OCI-LY3 (cell line): ENCODE measurements at regions not wholly inside any gene's neighbourhood (a gene's known extent, or its start where the extent isn't known, plus 50 kb on each side); places are given as distances from the start of the nearest gene placed in this dataset.

Experiments
- H2AFZ ChIP-seq: fragments of 200-600, 300-600 bp; shearing (Covaris generic); 2 replicates; pipeline ENCODE4 v1.6.0; 2014; ENCODE audit warnings: antibody characterized with exemption, low read depth, low read length
- H3K27ac ChIP-seq: fragments of 200-600, 300-600 bp; sonication (generic); 2 replicates; pipeline ENCODE4 v1.5.1; 2014; ENCODE audit warnings: mild to moderate bottlenecking, low read length, moderate library complexity, mixed read lengths
- H3K27me3 ChIP-seq: fragments of 200-600, 300-600 bp; sonication (generic); 2 replicates; pipeline ENCODE4 v1.6.1; 2014; ENCODE audit warnings: low read depth, low read length, mixed read lengths
- H3K36me3 ChIP-seq: fragments of 200-600, 300-600 bp; sonication (generic); replicated peaks from 2 replicates; pipeline ENCODE3; 2014; ENCODE audit warnings: low read depth, low read length, mixed read lengths
- H3K4me1 ChIP-seq: fragments of 300-600, 200-600 bp; sonication (generic); 2 replicates; pipeline ENCODE4 v1.6.1; 2014; ENCODE audit warnings: low read length, mixed read lengths
- H3K4me2 ChIP-seq: fragments of 200-600, 300-600 bp; sonication (generic); 2 replicates; pipeline ENCODE4 v1.6.1; 2014; ENCODE audit warnings: low read length, mixed read lengths
- H3K4me3 ChIP-seq: fragments of 300-600, 200-600 bp; sonication (generic); 2 replicates; pipeline ENCODE4 v1.5.1; 2014; ENCODE audit warnings: antibody characterized with exemption, mild to moderate bottlenecking, low read length, moderate library complexity
- H3K79me2 ChIP-seq: fragments of 300-600, 200-600 bp; shearing (Covaris generic); 2 replicates; pipeline ENCODE4 v1.6.1; 2014; ENCODE audit warnings: mild to moderate bottlenecking, low read length, mixed read lengths
- H3K9ac ChIP-seq: fragments of 300-600, 200-600 bp; shearing (Covaris generic); 2 replicates; pipeline ENCODE4 v1.6.0; 2014; ENCODE audit warnings: mild to moderate bottlenecking, low read length, moderate library complexity
- H3K9me3 ChIP-seq: fragments of 200-600, 300-600 bp; shearing (Covaris generic); 2 replicates; pipeline ENCODE4 v1.6.1; 2014; ENCODE audit warnings: low read length, mixed read lengths; ENCODE audit not compliant: insufficient read depth
- H4K20me1 ChIP-seq: fragments of 200-600, 300-600 bp; sonication (generic); 2 replicates; pipeline ENCODE4 v1.6.1; 2016; ENCODE audit warnings: low read length, mixed read lengths; ENCODE audit not compliant: insufficient read depth
- EZH2phosphoT487 ChIP-seq: fragments of 200-600 bp; shearing (Covaris generic); IDR thresholded peaks from 2 replicates; pipeline ENCODE4 v1.6.1; 2018; ENCODE audit warnings: antibody characterized with exemption, mixed run types, low read depth
- TF ChIP-seq, protein P1 (sequence below): fragments of 200-600, 300-600 bp; sonication (generic); IDR thresholded peaks from 2 replicates; pipeline ENCODE4 v1.5.1; 2014; ENCODE audit warnings: antibody characterized with exemption, low read length, low read depth

DNA sequence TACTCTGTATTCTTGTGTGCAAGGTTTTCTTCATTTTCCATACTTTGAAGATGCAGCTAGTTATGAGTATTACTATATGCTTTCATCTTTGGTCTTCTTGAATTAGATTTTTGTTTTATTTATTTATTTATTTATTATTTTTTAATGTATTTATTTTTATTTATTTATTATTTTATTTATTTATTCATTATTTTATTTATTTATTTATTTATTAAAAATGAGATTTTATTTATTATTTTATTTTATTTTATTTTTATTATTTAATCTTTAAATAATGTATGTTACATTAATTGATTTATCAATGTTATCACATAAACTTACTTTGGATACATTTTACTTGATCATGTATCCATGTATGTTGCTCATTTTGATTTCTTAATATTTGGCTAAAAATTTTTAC lies 132.3 kb upstream of the GALNT13 start:
- no peaks in the 10 kb centered on the region for H3K27me3 ChIP-seq
- no peaks in the 10 kb centered on the region for H3K4me1 ChIP-seq
- no peaks in the 10 kb centered on the region for H3K9me3 ChIP-seq
- H3K27ac ChIP-seq = no peak overlapping the region
- no peaks in the 10 kb centered on the region for H4K20me1 ChIP-seq
- H3K79me2 ChIP-seq = no peaks in the 10 kb centered on the region
- no peaks in the 10 kb centered on the region for H3K36me3 ChIP-seq
- no peak overlapping the region for H3K4me2 ChIP-seq
- H3K9ac ChIP-seq = no peak overlapping the region
- TF ChIP-seq EZH2phosphoT487 = no peak
- TF ChIP-seq, protein P1, sequence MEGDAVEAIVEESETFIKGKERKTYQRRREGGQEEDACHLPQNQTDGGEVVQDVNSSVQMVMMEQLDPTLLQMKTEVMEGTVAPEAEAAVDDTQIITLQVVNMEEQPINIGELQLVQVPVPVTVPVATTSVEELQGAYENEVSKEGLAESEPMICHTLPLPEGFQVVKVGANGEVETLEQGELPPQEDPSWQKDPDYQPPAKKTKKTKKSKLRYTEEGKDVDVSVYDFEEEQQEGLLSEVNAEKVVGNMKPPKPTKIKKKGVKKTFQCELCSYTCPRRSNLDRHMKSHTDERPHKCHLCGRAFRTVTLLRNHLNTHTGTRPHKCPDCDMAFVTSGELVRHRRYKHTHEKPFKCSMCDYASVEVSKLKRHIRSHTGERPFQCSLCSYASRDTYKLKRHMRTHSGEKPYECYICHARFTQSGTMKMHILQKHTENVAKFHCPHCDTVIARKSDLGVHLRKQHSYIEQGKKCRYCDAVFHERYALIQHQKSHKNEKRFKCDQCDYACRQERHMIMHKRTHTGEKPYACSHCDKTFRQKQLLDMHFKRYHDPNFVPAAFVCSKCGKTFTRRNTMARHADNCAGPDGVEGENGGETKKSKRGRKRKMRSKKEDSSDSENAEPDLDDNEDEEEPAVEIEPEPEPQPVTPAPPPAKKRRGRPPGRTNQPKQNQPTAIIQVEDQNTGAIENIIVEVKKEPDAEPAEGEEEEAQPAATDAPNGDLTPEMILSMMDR = no peak
- H2AFZ ChIP-seq = no peak overlapping the region
- no peak overlapping the region for H3K4me3 ChIP-seq

- Histone ChIP-seq H4K20me1 (no peaks in the 10 kb centered on the region), H3K36me3 (no peaks in the 10 kb centered on the region), H3K79me2 (no peaks in the 10 kb centered on the region), H3K27ac (no peak overlapping the region), H3K4me3 (no peak overlapping the region), H2AFZ (no peak overlapping the region), H3K9me3 (peaks cover 6% of the 10 kb centered on the region; the same call in 1 of the 2 replicates), H3K9ac (no peak overlapping the region), H3K27me3 (no peaks in the 10 kb centered on the region), H3K4me2 (no peak overlapping the region), H3K4me1 (no peaks in the 10 kb centered on the region)
- no peak for TF ChIP-seq EZH2phosphoT487
- TF ChIP-seq, protein P1 = no peak
Measured at GRCh38 chr2:153761936-153762335, 109.8 kb upstream of the GALNT13 start.

- H3K4me2 ChIP-seq = no peak overlapping the region
- no peaks in the 10 kb centered on the region for H3K4me1 ChIP-seq
- H4K20me1 ChIP-seq = no peaks in the 10 kb centered on the region
- no peaks in the 10 kb centered on the region for H3K27me3 ChIP-seq
- no peak overlapping the region for H3K4me3 ChIP-seq
- no peak overlapping the region for H3K9ac ChIP-seq
- H3K79me2 ChIP-seq = no peaks in the 10 kb centered on the region
- H2AFZ ChIP-seq = no peak overlapping the region
- H3K9me3 ChIP-seq = peaks cover 9% of the 10 kb centered on the region; the same call in 1 of the 2 replicates
- peaks cover 3% of the 10 kb centered on the region for H3K36me3 ChIP-seq
- no peak overlapping the region for H3K27ac ChIP-seq
- TF ChIP-seq, protein P1 = no peak
- TF ChIP-seq EZH2phosphoT487 = no peak
Measured at GRCh38 chr2:153766415-153766814, 105.3 kb upstream of the GALNT13 start.

GRCh38 chr2:153770359-153770991 lies 101.2 kb upstream of the GALNT13 start:
- H2AFZ ChIP-seq = no peak overlapping the region
- H3K9ac ChIP-seq = no peak overlapping the region
- peaks cover 9% of the 10 kb centered on the region; the same call in 1 of the 2 replicates for H3K9me3 ChIP-seq
- no peak overlapping the region for H3K4me3 ChIP-seq
- H3K4me1 ChIP-seq = no peaks in the 10 kb centered on the region
- H3K4me2 ChIP-seq = no peak overlapping the region
- no peaks in the 10 kb centered on the region for H4K20me1 ChIP-seq
- no peaks in the 10 kb centered on the region for H3K79me2 ChIP-seq
- TF ChIP-seq, protein P1 = peak; percentile 30
- no peak for TF ChIP-seq EZH2phosphoT487
- no peak overlapping the region for H3K27ac ChIP-seq
- no peaks in the 10 kb centered on the region for H3K27me3 ChIP-seq
- H3K36me3 ChIP-seq = peaks cover 3% of the 10 kb centered on the region
